ENCODE measurements at regions not wholly inside any gene's neighbourhood (a gene's known extent, or its start where the extent isn't known, plus 50 kb on each side); places are given as distances from the start of the nearest gene placed in this dataset.
"Not testable (repeated sequence)": the region's sequence is repeated elsewhere in the genome, so short reads cannot be mapped to it uniquely, and the experiment has no call there.

GRCh38 chr5:11392-11791 is 80.6 kb upstream of the PLEKHG4B start:
- not testable (repeated sequence) for DNase-seq (ENCODE audit: low read depth); H3K4me3 ChIP-seq (ENCODE audit: low read depth, low read length)

GRCh38 chr5:11898-12297 is 80.1 kb upstream of the PLEKHG4B start:
- no peak for DNase-seq (ENCODE audit: low read depth)
- no peak overlapping the region for H3K4me3 ChIP-seq (ENCODE audit: low read depth, low read length)
- no peak for TF ChIP-seq CTCF (IDR thresholded peaks at IDR 0.05; ENCODE audit: control insufficient read depth, extremely low read depth, insufficient read depth)

- TF ChIP-seq CTCF (IDR thresholded peaks at IDR 0.05; ENCODE audit: control insufficient read depth, extremely low read depth, insufficient read depth), result no peak
- no peak overlapping the region for H3K4me3 ChIP-seq (ENCODE audit: low read depth, low read length)
These were observed 78.7 kb upstream of the PLEKHG4B start for GRCh38 chr5:13234-13633.

GRCh38 chr5:14676-15075 is 77.3 kb upstream of the PLEKHG4B start:
- peak; percentile 41 for DNase-seq (ENCODE audit: low read depth)
- not testable (repeated sequence) for H3K4me3 ChIP-seq (ENCODE audit: low read depth, low read length)

More at GRCh38 chr5:13234-13633, 78.7 kb upstream of the PLEKHG4B start:
- no peak for DNase-seq (ENCODE audit: low read depth)

GRCh38 chr5:20276-20675 is 71.7 kb upstream of the PLEKHG4B start:
- not testable (repeated sequence) for H3K4me3 ChIP-seq (ENCODE audit: low read depth, low read length); DNase-seq (ENCODE audit: low read depth)

GRCh38 chr5:21654-22233 is 70.2 kb upstream of the PLEKHG4B start:
- no peak overlapping the region for H3K4me3 ChIP-seq (ENCODE audit: low read depth, low read length)
- peak; percentile 39 for DNase-seq (ENCODE audit: low read depth)
- peak; percentile 61 for TF ChIP-seq CTCF (IDR thresholded peaks at IDR 0.05; ENCODE audit: control insufficient read depth, extremely low read depth, insufficient read depth)

GRCh38 chr5:23907-24306 is 68.1 kb upstream of the PLEKHG4B start:
- H3K4me3 ChIP-seq (ENCODE audit: low read depth, low read length); DNase-seq (ENCODE audit: low read depth): not testable (repeated sequence)

GRCh38 chr5:25067-25466 is 66.9 kb upstream of the PLEKHG4B start:
- not testable (repeated sequence) for H3K4me3 ChIP-seq (ENCODE audit: low read depth, low read length)
- DNase-seq (ENCODE audit: low read depth), result peak; percentile 47

GRCh38 chr5:30131-30530 is 61.8 kb upstream of the PLEKHG4B start:
- no peak overlapping the region for H3K4me3 ChIP-seq (ENCODE audit: low read depth, low read length)
- TF ChIP-seq CTCF (IDR thresholded peaks at IDR 0.05; ENCODE audit: control insufficient read depth, extremely low read depth, insufficient read depth), result no peak
- no peak for DNase-seq (ENCODE audit: low read depth)

GRCh38 chr5:30556-30955 is 61.4 kb upstream of the PLEKHG4B start:
- not testable (repeated sequence) for DNase-seq (ENCODE audit: low read depth); H3K4me3 ChIP-seq (ENCODE audit: low read depth, low read length)

Data from LNCaP clone FGC (cell line).